Caco-2 (cell line): ENCODE measurements at regions not wholly inside any gene's neighbourhood (a gene's known extent, or its start where the extent isn't known, plus 50 kb on each side); places are given as distances from the start of the nearest gene placed in this dataset.

ENCODE experiments used
- BruUV-seq: library from RNA; stranded (reverse); fragments of 400-500 nt; replicated peaks from 2 replicates; lab custom pipeline; 2021; lab: Mats Ljungman, UMichigan
- CTCF ChIA-PET: fragments of 300-600 bp; sonication (Branson Sonifier 250); formaldehyde crosslinking; loops from one replicate; lab custom pipeline; 2022; ENCODE audit warnings: antibody characterized with exemption; lab: Charles Lee
- POLR2A ChIA-PET: fragments of 300-600 bp; sonication (Branson Sonifier 250); formaldehyde crosslinking; loops from one replicate; lab custom pipeline; 2022; ENCODE audit warnings: antibody characterized with exemption; lab: Charles Lee
- DNase-seq, 2 experiments: peaks; one replicate each; pipeline versions ENCODE4 v3.0.0 to v3.0.0-alpha.2; 2020 to 2022
- H3K27me3 ChIP-seq: replicated peaks from 2 replicates; pipeline ENCODE4 v1.6.0; 2011; ENCODE audit warnings: low read length; ENCODE audit not compliant: control insufficient read depth, insufficient read depth
- H3K36me3 ChIP-seq: 2 replicates; pipeline ENCODE4 v1.5.1; 2011; ENCODE audit warnings: low read length; ENCODE audit not compliant: control insufficient read depth, insufficient read depth
- H3K4me1 ChIP-seq: fragments of 250-450 bp; sonication (Bioruptor Pico); 2 replicates; pipeline ENCODE4 v1.5.1; 2020; ENCODE audit warnings: mild to moderate bottlenecking
- H3K4me3 ChIP-seq: 2 replicates; pipeline ENCODE4 v1.5.1; 2011; ENCODE audit warnings: low read depth, mild to moderate bottlenecking, control low read depth, low read length
- H3K9me3 ChIP-seq: fragments of 250-450 bp; sonication (Bioruptor Pico); 2 replicates; pipeline ENCODE4 v1.5.1; 2020; ENCODE audit warnings: mild to moderate bottlenecking, moderate library complexity
- H3K27ac Mint-ChIP-seq: one replicate; pipeline ENCODE4 v1.8.0; 2022; ENCODE audit warnings: mixed read lengths; ENCODE audit not compliant: unreplicated experiment
- H3K27me3 Mint-ChIP-seq: one replicate; pipeline ENCODE4 v1.8.0; 2022; ENCODE audit warnings: mixed read lengths; ENCODE audit not compliant: insufficient read depth, unreplicated experiment
- H3K36me3 Mint-ChIP-seq: one replicate; pipeline ENCODE4 v1.8.0; 2022; ENCODE audit warnings: mild to moderate bottlenecking, mixed read lengths; ENCODE audit not compliant: insufficient read depth, unreplicated experiment
- H3K4me1 Mint-ChIP-seq: one replicate; pipeline ENCODE4 v1.8.0; 2022; ENCODE audit warnings: low read depth, mixed read lengths; ENCODE audit not compliant: unreplicated experiment
- H3K4me3 Mint-ChIP-seq: one replicate; pipeline ENCODE4 v1.8.0; 2022; ENCODE audit warnings: mild to moderate bottlenecking, moderate library complexity, mixed read lengths; ENCODE audit not compliant: unreplicated experiment
- H3K9me3 Mint-ChIP-seq: one replicate; pipeline ENCODE4 v1.8.0; 2022; ENCODE audit warnings: mixed read lengths; ENCODE audit not compliant: unreplicated experiment
- CTCF ChIP-seq, 2 experiments: fragments of 200-600 bp in 1 of 2; IDR thresholded peaks; 1 replicate in 1 of 2; 2 replicates in 1 of 2; pipeline versions ENCODE4 v1.5.1 to v1.8.0; 2011 to 2022; ENCODE audit warnings: antibody characterized with exemption in 1 of 2, control low read depth in 1 of 2, inconsistent platforms in 1 of 2, low read depth in 1 of 2, low read length in 1 of 2, mild to moderate bottlenecking in 1 of 2, moderate library complexity in 1 of 2; ENCODE audit not compliant: insufficient read depth in 1 of 2, severe bottlenecking in 1 of 2, unreplicated experiment in 1 of 2
- intact Hi-C: fragments of 100-400 bp; cut with micrococcal nuclease; formaldehyde crosslinking; loops from one replicate; pipeline ENCODE4 v1.10.0; 2022; ENCODE audit not compliant: unreplicated experiment

- Histone ChIP-seq H3K9me3 (no peaks in the 10 kb centered on the region), H3K36me3 (no peaks in the 10 kb centered on the region), H3K4me3 (no peak overlapping the region), H3K4me1 (peaks cover 16% of the 10 kb centered on the region; the same call in 1 of the 2 replicates), H3K27me3 (no peaks in the 10 kb centered on the region)
- POLR2A ChIA-PET, result no interaction called here
- Mint-ChIP-seq H3K36me3 (peaks cover 4% of the 10 kb centered on the region), H3K27ac (no peak overlapping the region), H3K9me3 (no peaks in the 10 kb centered on the region), H3K27me3 (no peaks in the 10 kb centered on the region), H3K4me1 (peaks cover 6% of the 10 kb centered on the region), H3K4me3 (no peak overlapping the region)
- intact Hi-C loops, result no loop called here
- BruUV-seq, result no TSS peak
- CTCF ChIA-PET, result no interaction called here
- no peak for DNase-seq
- TF ChIP-seq CTCF (IDR thresholded peaks at IDR 0.05; ENCODE audit: insufficient read depth in 1 of 2, low read depth in 1 of 2, low read length in 1 of 2, severe bottlenecking in 1 of 2, unreplicated experiment in 1 of 2), result no peak
Measured at GRCh38 chr9:129347316-129348120, 169.5 kb upstream of the IER5L start.

- no peak for DNase-seq
- peaks cover 4% of the 10 kb centered on the region for H3K36me3 Mint-ChIP-seq
- H3K9me3 Mint-ChIP-seq, result no peaks in the 10 kb centered on the region
- H3K27me3 ChIP-seq, result no peaks in the 10 kb centered on the region
- H3K9me3 ChIP-seq, result no peaks in the 10 kb centered on the region
- H3K27ac Mint-ChIP-seq, result no peak overlapping the region
- intact Hi-C loops, result no loop called here
- TF ChIP-seq CTCF (IDR thresholded peaks at IDR 0.05; ENCODE audit: insufficient read depth in 1 of 2, low read depth in 1 of 2, low read length in 1 of 2, severe bottlenecking in 1 of 2, unreplicated experiment in 1 of 2), result no peak
- H3K4me1 ChIP-seq, result peaks cover 16% of the 10 kb centered on the region; the same call in 1 of the 2 replicates
- H3K4me3 ChIP-seq, result no peak overlapping the region
- H3K36me3 ChIP-seq, result no peaks in the 10 kb centered on the region
- peaks cover 6% of the 10 kb centered on the region for H3K4me1 Mint-ChIP-seq
- H3K27me3 Mint-ChIP-seq, result no peaks in the 10 kb centered on the region
- CTCF ChIA-PET, result no interaction called here
- H3K4me3 Mint-ChIP-seq, result no peak overlapping the region
- BruUV-seq, result no TSS peak
- POLR2A ChIA-PET, result no interaction called here
Measured at GRCh38 chr9:129346046-129346445, 168.0 kb upstream of the IER5L start.

GRCh38 chr9:129344641-129345495 is 166.8 kb upstream of the IER5L start:
- no peaks in the 10 kb centered on the region for H3K27me3 ChIP-seq
- Mint-ChIP-seq H3K27me3 (no peaks in the 10 kb centered on the region), H3K4me1 (peaks cover 6% of the 10 kb centered on the region), H3K4me3 (no peak overlapping the region), H3K9me3 (no peaks in the 10 kb centered on the region), H3K27ac (no peak overlapping the region), H3K36me3 (peaks cover 4% of the 10 kb centered on the region)
- ChIA-PET POLR2A (no interaction called here), CTCF (no interaction called here)
- DNase-seq, result no peak
- no TSS peak for BruUV-seq
- no peak overlapping the region for H3K4me3 ChIP-seq
- peaks cover 16% of the 10 kb centered on the region; the same call in 1 of the 2 replicates for H3K4me1 ChIP-seq
- H3K9me3 ChIP-seq, result no peaks in the 10 kb centered on the region
- TF ChIP-seq CTCF (IDR thresholded peaks at IDR 0.05; ENCODE audit: insufficient read depth in 1 of 2, low read depth in 1 of 2, low read length in 1 of 2, severe bottlenecking in 1 of 2, unreplicated experiment in 1 of 2), result no peak
- intact Hi-C loops, result no loop called here
- H3K36me3 ChIP-seq, result no peaks in the 10 kb centered on the region
